HepG2 (cell line): ENCODE measurements at regions not wholly inside any gene's neighbourhood (a gene's known extent, or its start where the extent isn't known, plus 50 kb on each side); places are given as distances from the start of the nearest gene placed in this dataset.

Experiments
- CCDC6 ChIP-seq: sonication (generic); formaldehyde crosslinking; IDR thresholded peaks from 2 replicates; pipeline ENCODE4 v1.8.1; 2022; ENCODE audit warnings: mild to moderate bottlenecking, missing genetic modification reagents, moderate library complexity
- CREM ChIP-seq, 2 experiments: sonication (generic) in 1 of 2; formaldehyde crosslinking in 1 of 2; IDR thresholded peaks; 2 replicates each; pipeline versions ENCODE4 v1.4.0 to v1.6.1; 2016 to 2020; ENCODE audit warnings: antibody characterized with exemption in 1 of 2, mild to moderate bottlenecking in 1 of 2, missing genetic modification reagents in 1 of 2
- CTCF ChIP-seq: sonication (generic); formaldehyde crosslinking; IDR thresholded peaks from 2 replicates; pipeline ENCODE4 v1.5.0; 2020; ENCODE audit warnings: mild to moderate bottlenecking, missing genetic modification reagents, moderate library complexity
- HNF1B ChIP-seq: sonication (generic); formaldehyde crosslinking; IDR thresholded peaks from 2 replicates; pipeline ENCODE4 v1.5.1; 2020; ENCODE audit warnings: mild to moderate bottlenecking, moderate library complexity, missing genetic modification reagents
- IKZF4 ChIP-seq: sonication (generic); formaldehyde crosslinking; IDR thresholded peaks from 2 replicates; pipeline ENCODE4 v1.5.1; 2020; ENCODE audit warnings: borderline replicate concordance, mild to moderate bottlenecking, low read depth, missing genetic modification reagents; ENCODE audit errors: not compliant biosample characterization
- ISL2 ChIP-seq: sonication (generic); formaldehyde crosslinking; IDR thresholded peaks from 2 replicates; pipeline ENCODE4 v1.5.0; 2020; ENCODE audit warnings: missing genetic modification reagents
- KDM6A ChIP-seq: IDR thresholded peaks from 2 replicates; pipeline ENCODE4 v1.6.1; 2016; ENCODE audit warnings: low read depth
- KLF15 ChIP-seq: sonication (generic); formaldehyde crosslinking; IDR thresholded peaks from 2 replicates; pipeline ENCODE4 v1.8.1; 2023; ENCODE audit warnings: borderline replicate concordance, mild to moderate bottlenecking, inconsistent platforms, missing genetic modification reagents, mixed read lengths
- MTERF4 ChIP-seq: sonication (generic); formaldehyde crosslinking; IDR thresholded peaks from 2 replicates; pipeline ENCODE4 v1.8.0; 2023; ENCODE audit warnings: mild to moderate bottlenecking, missing genetic modification reagents
- MXD4 ChIP-seq: IDR thresholded peaks from 2 replicates; pipeline ENCODE4 v1.6.1; 2016; ENCODE audit warnings: mild to moderate bottlenecking, missing biosample characterization, missing genetic modification reagents
- NR0B2 ChIP-seq: sonication (generic); formaldehyde crosslinking; IDR thresholded peaks from 2 replicates; pipeline ENCODE4 v1.4.0; 2020; ENCODE audit warnings: mild to moderate bottlenecking, missing genetic modification reagents
- PAWR ChIP-seq: sonication (generic); formaldehyde crosslinking; IDR thresholded peaks from 2 replicates; pipeline ENCODE4 v1.4.0; 2020; ENCODE audit warnings: missing genetic modification reagents, mild to moderate bottlenecking, borderline replicate concordance
- RXRA ChIP-seq: sonication (generic); formaldehyde crosslinking; IDR thresholded peaks from 2 replicates; pipeline ENCODE4 v1.5.1; 2020; ENCODE audit warnings: missing genetic modification reagents
- SMAD1 ChIP-seq: sonication (generic); formaldehyde crosslinking; IDR thresholded peaks from 2 replicates; pipeline ENCODE4 v1.4.0; 2020; ENCODE audit warnings: missing genetic modification reagents, low read depth, mild to moderate bottlenecking, borderline replicate concordance
- SMAD9 ChIP-seq: sonication (generic); formaldehyde crosslinking; IDR thresholded peaks from 2 replicates; pipeline ENCODE4 v1.5.1; 2020; ENCODE audit warnings: mild to moderate bottlenecking, missing genetic modification reagents
- ZNF260 ChIP-seq: sonication (generic); formaldehyde crosslinking; IDR thresholded peaks from 2 replicates; pipeline ENCODE4 v1.4.0; 2020; ENCODE audit warnings: missing genetic modification reagents, low read depth, mild to moderate bottlenecking, borderline replicate concordance
- ZNF282 ChIP-seq: fragments of 450-650 bp; IDR thresholded peaks from 2 replicates; pipeline ENCODE4 v1.6.1; 2018; ENCODE audit not compliant: partially characterized antibody
- ZNF331 ChIP-seq: sonication (generic); formaldehyde crosslinking; IDR thresholded peaks from 2 replicates; pipeline ENCODE4 v1.4.0; 2020; ENCODE audit warnings: missing genetic modification reagents
- ZNF367 ChIP-seq: sonication (generic); formaldehyde crosslinking; IDR thresholded peaks from 2 replicates; pipeline ENCODE4 v1.4.0; 2020; ENCODE audit warnings: missing genetic modification reagents, borderline replicate concordance
- ZNF510 ChIP-seq: sonication (generic); formaldehyde crosslinking; IDR thresholded peaks from 2 replicates; pipeline ENCODE4 v1.4.0; 2020; ENCODE audit warnings: low read depth, mild to moderate bottlenecking, missing genetic modification reagents
- ZNF598 ChIP-seq: sonication (generic); formaldehyde crosslinking; IDR thresholded peaks from 2 replicates; pipeline ENCODE4 v1.5.1; 2020; ENCODE audit warnings: mild to moderate bottlenecking, missing genetic modification reagents, borderline replicate concordance
- ZNF784 ChIP-seq: sonication (generic); formaldehyde crosslinking; IDR thresholded peaks from 2 replicates; pipeline ENCODE4 v1.5.1; 2020; ENCODE audit warnings: missing genetic modification reagents, mild to moderate bottlenecking, borderline replicate concordance
- ZSCAN21 ChIP-seq: sonication (generic); formaldehyde crosslinking; IDR thresholded peaks from 2 replicates; pipeline ENCODE4 v1.8.0; 2022; ENCODE audit warnings: mild to moderate bottlenecking, missing genetic modification reagents, moderate library complexity, borderline replicate concordance

GRCh38 chr10:78756604-78757343 lies 312.0 kb upstream of the ZMIZ1 start (continued):
- TF ChIP-seq HNF1B (CRISPR knock-in tag) = 0 out of 2 replicates have a peak, but pooled peaks have one; percentile 31
- no peak for TF ChIP-seq ZNF510 (CRISPR knock-in tag)
- peak; percentile 46 for TF ChIP-seq CTCF (CRISPR knock-in tag)
- no peak for TF ChIP-seq IKZF4 (CRISPR knock-in tag)
- TF ChIP-seq PAWR (CRISPR knock-in tag) = no peak
- no peak for TF ChIP-seq SMAD1 (CRISPR knock-in tag)
- no peak for TF ChIP-seq ZNF367 (CRISPR knock-in tag)
- no peak for TF ChIP-seq MTERF4 (CRISPR knock-in tag)
- 0 out of 2 replicates have a peak, but pooled peaks have one; percentile 25 for TF ChIP-seq ZNF331 (CRISPR knock-in tag)
- no peak for TF ChIP-seq ZNF598
- TF ChIP-seq KDM6A = no peak
- TF ChIP-seq CREM (IDR thresholded peaks at IDR 0.05) = no peak
- no peak for TF ChIP-seq CREM (CRISPR knock-in tag; IDR thresholded peaks at IDR 0.05)
- TF ChIP-seq ZNF260 (CRISPR knock-in tag) = no peak
- no peak for TF ChIP-seq ZNF282
- TF ChIP-seq CCDC6 (CRISPR knock-in tag) = no peak
- TF ChIP-seq ZNF784 (CRISPR knock-in tag) = no peak
- TF ChIP-seq NR0B2 (CRISPR knock-in tag) = no peak
- TF ChIP-seq ISL2 = no peak
- TF ChIP-seq ZSCAN21 = no peak
- no peak for TF ChIP-seq MXD4
- TF ChIP-seq RXRA = peak; percentile 63; the same call in 1 of the 2 replicates
- TF ChIP-seq KLF15 = no peak
- TF ChIP-seq SMAD9 (CRISPR knock-in tag) = no peak
